Islet of Langerhans (tissue), 1 donor: ENCODE measurements at regions not wholly inside any gene's neighbourhood (a gene's known extent, or its start where the extent isn't known, plus 50 kb on each side); places are given as distances from the start of the nearest gene placed in this dataset.

Experiments used
- FAIRE-seq: peaks from one replicate; lab custom pipeline; 2011; peaks lifted over from hg19 to GRCh38; lab: Jason Lieb, UNC

DNA sequence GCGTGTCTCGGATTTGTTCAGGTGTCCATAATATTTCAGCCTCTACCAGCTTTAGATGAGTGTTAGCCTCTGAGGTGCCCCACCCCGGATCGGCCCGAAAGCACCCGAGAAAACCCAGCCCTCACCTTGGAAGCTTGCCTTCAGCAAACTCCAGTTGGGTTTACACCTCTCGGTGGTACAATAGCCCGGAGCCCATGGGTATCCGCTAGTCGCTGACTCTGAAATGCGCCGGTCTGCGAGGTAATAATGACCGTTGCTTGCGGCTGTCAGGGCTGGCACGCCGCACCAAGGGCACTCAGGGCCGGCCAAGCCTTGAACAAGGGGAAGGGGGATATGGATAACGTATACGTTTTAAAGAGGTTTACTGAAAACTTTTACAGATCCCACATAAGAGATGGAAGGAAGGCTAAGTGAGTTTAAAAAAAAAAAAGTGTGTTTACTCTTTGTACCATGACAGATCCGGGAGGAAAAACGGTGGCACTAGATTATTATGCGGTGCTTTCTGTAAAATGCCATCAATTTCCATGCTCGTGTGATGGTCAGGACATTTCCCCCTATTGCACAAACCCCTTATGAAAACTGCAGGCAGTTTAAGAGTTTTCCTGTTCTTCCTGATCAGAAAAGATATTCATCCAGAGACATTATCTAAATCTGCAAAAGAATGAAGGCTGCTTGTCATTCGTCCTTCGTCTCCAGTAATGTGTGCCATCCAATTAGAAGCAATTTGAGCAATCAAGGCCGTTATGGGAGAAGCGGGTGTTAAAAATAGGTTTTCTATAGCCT lies 124.2 kb downstream of the TMEM161B start:
- no peak for FAIRE-seq

- FAIRE-seq = no peak
Measured at GRCh38 chr5:88143693-88144218, 124.9 kb downstream of the TMEM161B start.

DNA sequence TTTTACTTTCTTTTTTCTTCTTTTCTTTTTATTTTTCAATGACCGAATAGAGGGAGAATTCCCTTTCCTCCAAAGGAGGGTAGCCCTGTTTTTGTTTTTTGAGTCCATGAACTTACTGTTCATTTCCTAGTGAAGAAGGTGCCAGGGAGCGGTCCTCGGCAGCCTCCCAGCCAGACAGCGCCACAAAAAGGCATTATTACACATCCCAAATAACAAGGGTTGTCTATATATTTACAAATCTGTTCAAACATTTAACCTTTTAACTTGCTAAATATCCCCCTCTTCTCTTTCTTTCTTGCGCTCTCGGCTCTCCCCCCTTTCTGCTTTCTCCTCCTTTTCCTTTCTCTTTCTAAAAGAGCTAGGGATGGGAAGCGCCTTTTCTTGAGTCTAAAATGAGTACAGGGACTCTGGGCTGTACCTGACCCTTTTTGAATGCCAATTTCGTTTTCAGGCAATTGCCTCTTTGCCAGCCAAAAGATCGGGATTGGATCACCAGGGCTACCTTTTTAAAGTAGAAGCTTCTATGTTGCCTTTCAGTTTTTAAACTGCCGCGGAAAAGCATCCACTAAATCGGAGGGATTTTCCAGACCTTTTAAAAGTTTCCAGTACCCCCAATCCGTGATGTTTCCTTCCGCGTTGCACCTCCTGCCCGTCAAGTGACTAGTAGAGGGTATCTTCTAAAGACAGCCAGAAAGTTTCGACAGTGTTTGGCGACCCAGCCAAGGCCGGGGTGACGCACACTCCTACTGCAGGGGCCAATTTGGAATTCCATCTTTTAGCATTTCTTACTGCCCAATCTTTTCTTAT lies 125.6 kb downstream of the TMEM161B start:
- no peak for FAIRE-seq

DNA sequence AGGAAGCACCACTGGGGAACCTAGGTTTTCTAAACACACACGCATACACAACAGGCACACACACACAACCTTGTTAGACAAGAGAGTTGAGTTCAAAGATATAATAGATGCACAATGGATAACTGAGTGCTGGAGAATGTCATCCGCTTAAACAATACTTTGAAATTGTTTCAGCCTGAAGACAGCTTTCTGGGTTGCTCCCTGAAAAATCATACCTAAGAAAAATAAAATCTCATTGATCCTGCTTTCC lies 126.1 kb downstream of the TMEM161B start:
- no peak for FAIRE-seq

DNA sequence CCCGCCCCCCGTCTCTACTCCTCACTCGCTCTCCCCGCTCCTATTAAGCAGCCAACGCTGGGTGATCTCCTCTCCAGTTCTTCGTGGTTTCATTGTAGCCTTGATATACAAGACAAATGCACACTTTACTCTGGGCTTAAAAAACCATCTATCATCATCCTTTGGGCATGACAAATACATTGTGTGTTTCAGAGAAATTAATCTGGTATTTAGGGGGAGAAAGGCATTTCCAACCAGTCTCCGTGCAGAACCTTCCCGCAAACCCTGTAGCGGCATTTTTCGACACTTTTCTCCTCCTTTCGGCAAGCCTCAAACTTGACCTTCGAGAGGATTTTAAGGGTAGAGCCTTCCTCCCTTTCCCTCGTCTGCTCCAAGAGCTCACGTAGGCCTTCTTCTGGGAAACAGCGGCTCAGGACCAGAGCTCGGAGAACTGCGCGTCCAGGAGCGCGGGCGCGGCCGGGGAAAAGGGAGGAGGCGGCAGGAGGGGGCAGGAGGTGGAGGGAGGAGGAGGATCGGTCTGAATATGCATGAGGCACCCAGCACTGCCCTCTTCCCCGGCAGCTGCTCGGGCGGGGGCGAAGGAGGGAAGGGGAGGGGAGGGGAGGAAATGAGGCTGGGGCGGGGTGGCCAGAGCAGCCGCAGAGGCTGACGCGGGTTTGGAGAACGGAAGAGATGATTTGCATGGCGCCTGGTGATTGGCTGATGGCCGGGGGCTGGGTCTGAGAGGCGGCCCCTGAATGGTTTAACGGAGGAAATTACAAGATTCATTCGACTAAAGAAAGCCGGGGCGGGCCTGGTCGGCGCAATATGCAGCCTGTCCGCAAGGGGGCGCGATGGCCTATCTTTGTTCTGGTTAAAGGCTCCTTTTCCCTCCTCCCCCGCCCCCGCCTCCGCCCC lies 127.5 kb downstream of the TMEM161B start:
- no peak for FAIRE-seq

- no peak for FAIRE-seq
Measured at GRCh38 chr5:88140396-88140855, 128.2 kb downstream of the TMEM161B start.

DNA sequence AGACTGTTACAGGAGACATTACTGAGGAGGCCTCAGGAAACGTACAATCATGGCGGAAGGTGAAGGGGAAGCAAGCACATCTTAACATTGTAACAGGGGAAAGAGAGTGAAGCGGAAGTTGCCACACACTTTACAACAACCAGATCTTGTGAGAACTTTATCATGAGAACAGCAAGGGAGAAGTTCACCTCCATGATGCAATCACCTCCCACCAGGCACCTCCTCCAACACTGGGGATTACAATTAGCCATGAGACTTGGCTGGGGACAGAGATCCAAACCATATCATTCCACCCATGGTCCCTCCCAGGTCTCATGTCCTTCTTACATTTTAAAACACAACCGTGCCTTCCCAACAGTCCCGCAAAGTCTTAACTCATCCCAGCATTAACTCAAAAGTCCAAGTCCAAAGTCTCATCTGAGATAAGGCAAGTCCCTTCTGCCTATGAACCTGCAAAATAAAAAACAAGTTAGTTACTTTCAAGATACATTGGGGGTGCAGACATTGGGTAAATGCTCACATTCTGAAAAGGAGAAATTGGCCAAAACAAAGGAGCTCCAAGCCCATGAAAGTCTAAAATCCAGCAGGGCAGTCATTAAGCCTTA lies 138.3 kb downstream of the TMEM161B start:
- no peak for FAIRE-seq

DNA sequence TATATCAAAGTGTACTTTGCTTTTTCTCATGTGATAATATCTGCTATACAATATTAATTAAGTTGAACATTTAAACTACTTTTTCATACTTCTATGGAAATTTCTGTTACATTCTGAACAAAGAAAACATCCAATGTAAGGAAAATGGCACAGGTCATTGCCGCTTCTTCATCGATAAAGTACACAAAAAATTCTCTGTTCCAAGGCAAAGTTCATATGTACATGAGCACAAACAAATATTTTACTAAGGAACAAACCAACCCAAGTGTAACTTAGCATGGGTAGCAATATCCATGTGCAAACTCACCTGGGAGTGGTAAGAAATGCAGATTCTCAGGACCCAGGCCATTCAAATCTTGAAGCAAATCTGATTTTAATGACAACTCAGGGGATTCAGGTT lies 139.8 kb downstream of the TMEM161B start:
- FAIRE-seq = no peak

GRCh38 chr5:88119535-88120125 lies 149.0 kb downstream of the TMEM161B start:
- FAIRE-seq = no peak

- no peak for FAIRE-seq
Measured at GRCh38 chr5:88118179-88118578, 150.5 kb downstream of the TMEM161B start.

DNA sequence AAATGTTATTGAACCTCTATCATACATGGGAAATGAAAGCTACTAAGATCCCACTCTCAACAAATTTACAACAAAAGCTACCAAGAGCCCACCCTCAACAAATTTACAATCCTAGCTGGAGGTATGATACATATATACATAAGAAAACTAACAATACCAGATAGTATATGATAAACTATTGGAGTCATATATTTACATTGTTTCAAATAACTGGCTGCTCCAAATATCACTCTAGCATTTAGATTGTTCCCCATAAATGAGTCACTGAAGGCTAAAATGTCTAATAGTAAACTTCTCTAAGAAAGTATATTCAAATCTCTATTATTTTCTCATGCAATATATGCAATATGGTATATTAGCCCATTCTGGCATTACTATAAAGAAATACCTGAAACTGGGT lies 151.1 kb downstream of the TMEM161B start:
- FAIRE-seq = no peak

DNA sequence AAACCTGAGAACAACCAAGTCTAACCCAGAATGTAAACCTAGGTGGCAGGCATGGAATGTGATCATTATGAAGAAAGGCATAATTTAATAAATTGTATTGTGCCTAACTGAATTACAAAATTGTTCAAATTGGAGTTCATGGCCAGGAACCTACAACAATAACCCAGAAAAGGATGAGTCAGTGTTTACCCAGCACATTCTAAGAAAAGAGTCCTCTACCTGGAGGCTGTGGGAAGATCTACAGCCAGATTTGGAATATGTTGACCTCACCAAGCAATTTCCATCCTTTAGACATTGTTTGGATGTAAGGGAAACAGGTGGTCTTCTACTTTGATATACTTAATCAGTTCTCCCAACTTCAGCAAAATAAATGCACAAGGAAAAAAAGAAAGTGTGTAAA lies 152.2 kb downstream of the TMEM161B start:
- FAIRE-seq = no peak

DNA sequence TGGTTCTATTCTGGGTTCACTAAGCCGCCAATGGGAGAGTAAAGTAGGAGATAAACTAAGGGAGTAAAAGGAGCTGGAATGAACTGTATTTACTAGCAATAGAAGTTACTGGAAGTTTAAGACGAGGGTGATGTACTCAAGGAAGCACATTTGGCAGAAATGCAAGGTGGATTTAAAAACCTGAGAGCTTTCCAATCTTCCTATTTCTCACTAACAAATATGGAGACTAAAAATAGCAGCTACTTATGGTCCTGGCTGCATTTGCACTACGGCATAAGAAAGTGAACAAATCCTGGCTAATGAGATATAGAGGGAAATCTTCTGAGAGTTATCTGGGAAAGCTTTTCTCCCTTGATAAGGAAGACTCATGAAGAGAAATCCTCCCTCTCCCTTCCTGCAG lies 153.4 kb downstream of the TMEM161B start:
- FAIRE-seq = no peak

- FAIRE-seq = no peak
Measured at GRCh38 chr5:88113429-88113828, 155.2 kb downstream of the TMEM161B start.

DNA sequence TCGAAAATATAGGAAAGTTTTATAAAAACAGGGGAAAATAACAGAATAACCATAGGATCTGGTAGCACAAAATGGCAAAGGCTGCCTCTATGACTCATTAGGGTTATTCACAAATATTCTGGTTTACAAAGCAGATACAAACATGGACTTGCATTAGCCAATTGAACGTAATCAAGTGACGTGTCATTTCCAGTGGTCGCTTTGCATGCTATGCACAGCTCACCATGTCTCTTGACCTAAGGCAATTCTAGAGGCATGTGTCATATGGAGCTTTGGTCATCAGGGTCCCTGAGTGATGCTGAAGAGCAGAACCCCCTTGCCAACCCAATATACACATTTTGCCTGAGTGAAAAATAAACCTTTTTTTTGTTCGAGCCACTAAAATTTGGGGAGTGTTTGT lies 158.8 kb downstream of the TMEM161B start:
- FAIRE-seq = no peak

DNA sequence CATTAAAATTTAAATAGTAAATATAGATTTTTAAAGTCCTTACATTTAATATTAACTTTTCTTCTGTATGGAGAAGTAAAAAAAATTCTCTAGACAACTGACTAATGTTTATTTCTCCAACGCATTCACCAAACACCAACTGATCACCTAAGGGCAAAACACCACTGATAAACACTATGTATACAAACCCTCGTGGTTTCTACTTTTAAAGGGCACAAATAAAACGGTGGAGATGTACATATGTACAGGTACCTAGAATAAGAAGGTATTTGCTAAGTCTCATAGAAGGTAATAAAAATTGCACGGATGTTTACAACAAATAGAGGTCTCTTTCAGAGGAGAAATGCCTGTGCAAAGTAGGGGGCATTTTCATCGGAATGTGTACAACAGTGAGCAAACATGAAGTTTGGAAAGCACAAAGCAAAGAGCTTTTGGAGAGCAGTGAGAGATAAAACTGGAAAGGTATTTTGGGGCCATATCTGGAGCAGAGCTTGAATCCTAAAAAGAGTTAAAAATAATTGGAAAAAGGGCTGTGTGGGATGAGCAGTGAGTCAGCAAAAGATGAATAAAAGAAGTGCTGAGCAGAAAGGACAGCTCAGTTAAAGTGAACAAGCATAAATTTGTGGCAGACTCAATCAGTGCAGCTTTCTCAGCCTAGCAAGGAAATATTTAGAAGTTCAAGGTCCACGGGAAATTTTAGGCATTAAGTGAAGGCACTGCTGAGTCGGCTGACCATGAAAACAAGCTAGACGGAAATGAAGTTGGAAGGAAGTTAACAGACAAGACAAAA lies 160.0 kb downstream of the TMEM161B start:
- no peak for FAIRE-seq

DNA sequence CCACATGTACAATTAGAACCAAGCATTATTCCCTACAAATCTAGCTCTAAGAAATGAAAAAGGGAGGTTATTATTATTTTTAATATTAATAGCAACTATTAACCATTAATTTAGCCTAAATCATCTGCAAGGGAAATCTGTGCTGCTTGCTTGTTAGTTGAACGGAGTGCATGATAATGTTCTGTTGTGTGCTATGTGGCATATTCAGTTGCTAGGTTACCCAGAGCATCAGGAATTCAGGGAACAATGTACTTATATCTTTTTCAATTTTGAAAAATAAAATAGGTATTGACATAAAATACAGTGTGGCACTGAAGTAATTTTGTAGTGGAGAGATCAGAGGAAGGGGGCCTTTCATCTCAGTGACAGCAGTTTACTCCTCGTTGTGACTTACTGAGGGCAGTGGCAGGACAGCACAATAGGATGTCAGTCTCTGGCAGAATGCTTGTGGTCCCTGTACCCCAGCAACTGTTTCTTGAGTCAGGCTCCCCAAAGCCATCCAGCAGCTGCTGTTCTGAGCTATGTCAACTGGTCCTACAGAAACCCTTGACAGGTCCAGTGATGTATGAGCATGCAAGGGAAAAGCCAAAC lies 173.6 kb downstream of the TMEM161B start:
- no peak for FAIRE-seq

GRCh38 chr5:88094403-88094802 lies 174.2 kb downstream of the TMEM161B start:
- FAIRE-seq = no peak

DNA sequence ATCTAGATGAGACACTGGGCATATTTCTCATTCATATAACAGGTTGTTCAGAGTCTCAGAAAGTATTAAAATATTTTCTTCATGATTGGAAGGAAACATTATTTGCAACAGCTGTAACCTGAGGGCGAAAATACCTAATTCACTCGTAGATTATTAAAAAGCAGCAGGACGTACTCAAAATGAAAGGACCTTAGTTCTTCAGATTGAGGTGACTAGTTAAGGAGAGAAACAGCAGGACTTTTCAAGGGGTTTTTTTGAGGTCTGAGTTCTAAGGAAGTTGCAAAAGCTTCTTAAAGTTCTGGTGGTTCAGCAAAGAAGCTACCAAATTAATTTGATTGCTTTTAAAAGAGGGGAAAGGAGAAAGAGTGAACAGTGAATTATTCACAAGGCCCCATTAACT lies 174.9 kb downstream of the TMEM161B start:
- FAIRE-seq = no peak

DNA sequence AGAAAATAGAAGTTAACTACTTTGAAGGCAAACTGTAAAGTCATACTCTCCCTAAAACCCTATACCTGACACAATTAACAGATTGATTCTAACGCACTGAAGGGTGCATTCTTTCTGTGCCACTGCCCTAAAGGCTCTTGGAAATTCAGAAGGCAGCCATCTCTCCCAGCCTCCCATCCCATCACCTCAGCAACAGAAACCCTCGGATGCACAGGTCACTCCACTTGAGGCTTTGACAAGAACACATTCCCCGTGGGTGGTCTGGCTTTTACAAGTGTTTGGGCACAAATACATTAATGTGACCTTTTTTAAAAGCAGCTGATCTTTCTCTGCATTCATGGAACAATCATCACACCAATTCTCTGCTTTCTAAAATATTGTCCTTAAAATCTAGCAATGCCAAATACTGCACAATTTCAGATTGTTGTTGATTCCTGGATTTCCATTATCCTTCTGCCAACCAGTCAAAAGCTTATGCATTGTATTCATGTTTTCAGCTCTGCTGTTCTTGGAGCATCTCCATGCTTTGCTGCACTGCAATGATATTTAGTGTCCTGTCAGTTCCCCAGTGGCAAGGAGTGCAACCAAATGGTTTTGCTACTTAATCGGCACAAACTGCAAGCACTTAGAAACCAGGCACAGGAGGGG lies 175.6 kb downstream of the TMEM161B start:
- no peak for FAIRE-seq
